ENCODE measurements at regions not wholly inside any gene's neighbourhood (a gene's known extent, or its start where the extent isn't known, plus 50 kb on each side); places are given as distances from the start of the nearest gene placed in this dataset.
"Not testable (repeated sequence)": the region's sequence is repeated elsewhere in the genome, so short reads cannot be mapped to it uniquely, and the experiment has no call there.

DNA sequence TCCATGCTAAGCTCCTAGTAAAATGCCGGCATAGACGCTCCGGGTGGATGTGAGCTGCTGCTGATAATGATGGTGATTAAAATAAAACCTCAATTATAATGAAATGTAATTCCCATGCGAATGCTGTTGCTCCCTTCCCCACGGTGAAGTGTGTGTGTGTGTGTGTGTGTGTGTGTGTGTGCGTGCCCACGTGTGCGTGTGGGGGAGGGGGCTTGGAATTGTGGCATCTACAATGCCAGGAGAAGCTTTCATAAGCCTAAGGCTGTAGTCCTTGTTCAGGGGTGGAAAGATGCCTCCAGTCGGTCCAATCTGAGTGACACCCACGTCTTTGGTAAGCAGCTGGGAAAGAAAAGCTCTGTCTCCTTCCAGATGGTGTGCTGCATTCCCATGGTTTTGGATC lies 137.9 kb downstream of the CDH26 start:
- DNase-seq (ENCODE audit: extremely low read depth, low read depth), result no peak

DNA sequence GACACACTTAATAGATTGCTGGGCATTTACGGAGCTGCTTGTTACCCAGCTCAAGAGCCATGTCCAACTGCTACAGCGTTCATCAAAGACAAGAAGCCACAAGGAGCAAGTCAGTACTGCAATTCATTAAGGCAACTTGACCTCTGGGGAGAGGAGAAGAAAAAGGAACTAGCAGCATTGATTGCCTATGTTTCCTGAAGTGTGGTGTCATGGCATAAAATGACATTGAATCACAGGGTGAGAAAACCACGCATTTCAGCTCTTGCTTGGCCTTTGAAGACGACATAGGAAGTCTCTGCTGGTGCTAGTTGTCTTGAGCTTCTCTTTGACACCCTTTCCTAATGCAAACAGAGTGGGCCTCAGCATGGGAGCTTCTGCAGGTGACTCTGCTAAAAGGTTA lies 139.1 kb downstream of the CDH26 start:
- no peak for DNase-seq (ENCODE audit: extremely low read depth, low read depth)

DNA sequence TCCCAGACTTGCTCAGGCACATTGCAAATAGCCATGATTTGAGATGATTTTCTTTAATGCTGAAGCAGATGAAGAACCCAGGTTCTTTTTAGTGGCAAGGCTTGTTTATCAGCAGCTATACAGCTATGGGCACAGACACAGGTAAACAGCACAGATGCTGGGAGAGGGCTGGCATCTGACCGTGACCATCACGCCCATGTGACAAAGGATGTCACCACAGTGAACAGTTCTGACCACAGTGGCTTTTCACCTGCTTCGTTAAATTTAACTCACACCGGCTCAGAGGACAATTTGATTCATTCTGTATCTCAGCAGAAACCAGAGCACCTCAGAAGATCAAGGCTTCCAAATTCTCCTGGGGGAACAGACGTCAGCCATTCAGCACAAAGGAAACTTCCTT lies 142.6 kb downstream of the CDH26 start:
- no peak for DNase-seq (ENCODE audit: extremely low read depth, low read depth)

DNA sequence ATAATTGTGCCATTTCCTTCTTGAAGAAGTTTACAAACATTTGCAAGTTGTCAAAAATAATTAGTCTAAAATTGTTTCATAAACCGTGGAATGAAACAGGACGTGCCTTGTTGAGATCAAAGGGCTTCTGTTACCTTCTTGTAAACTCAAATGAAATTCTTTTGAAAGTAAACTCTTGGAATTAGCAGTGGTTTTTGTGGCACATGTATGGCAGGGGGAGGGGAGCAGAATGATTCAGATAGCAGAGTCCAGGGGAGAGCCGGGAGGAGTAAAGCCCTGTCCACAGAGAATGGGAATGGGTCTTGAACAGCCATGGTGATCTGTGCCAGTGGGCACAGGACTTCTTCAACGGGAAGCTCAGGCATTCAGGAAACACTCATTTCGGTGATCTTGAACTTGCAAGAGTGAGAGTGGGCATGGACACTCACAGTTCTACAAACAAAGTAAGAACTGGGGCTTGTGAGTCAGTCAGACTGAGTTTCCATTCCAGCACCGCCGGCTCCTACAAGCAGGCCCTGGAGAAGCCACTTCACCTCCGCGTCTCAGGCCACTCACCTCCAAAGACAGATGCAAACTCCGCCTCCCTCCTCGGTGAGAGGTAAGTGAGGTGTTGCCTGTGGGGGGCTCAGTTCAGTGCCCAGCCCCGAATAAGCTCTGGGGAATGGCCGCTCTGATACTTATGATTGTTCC lies 143.1 kb downstream of the CDH26 start:
- DNase-seq (ENCODE audit: extremely low read depth, low read depth), result no peak

DNA sequence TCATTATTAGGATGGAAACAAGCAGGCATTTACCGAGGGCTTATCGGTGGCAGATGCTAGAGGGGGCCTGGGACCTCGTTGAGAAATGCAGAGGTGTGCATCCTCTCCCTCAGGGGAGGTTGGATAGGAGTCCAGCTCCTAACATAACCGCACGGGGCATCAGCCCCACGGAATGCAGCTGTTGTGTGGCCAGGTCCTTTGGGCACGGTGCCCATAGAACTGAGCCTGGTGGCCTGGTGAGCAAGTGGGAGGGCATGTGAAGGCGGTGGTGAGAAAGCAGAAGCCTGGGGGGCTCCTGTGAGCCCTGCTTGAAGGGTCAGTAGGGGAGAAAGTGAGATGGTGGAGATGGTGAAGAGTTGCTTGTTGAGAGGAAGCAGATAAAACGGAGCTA lies 143.7 kb downstream of the CDH26 start:
- DNase-seq (ENCODE audit: extremely low read depth, low read depth), result no peak

DNA sequence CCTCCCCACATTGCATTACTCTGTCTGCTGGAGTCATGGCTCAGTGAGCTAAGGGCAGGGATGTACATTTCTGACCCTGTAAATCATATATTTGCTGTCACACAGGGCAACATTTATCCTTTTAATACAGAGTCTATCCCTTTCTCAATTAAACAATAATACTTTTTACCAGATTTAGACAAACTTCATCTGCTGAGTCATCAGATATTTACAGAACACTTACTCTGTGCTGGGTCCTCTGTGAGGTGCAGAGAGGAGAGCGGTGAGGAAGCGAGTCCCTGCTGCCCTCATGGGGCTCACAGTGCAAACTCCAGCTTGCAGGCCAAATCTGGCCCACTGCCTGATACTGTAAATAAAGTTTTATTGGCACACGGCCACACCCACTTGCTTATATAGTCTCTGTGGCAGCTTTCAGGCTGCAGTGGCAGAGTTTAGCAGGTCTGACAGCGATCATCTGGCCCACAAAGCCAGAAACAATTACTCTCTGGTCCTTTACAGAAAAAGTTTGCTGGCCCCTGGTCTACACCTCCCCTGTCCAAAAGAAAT lies 144.5 kb downstream of the CDH26 start:
- no peak for DNase-seq (ENCODE audit: extremely low read depth, low read depth)

DNA sequence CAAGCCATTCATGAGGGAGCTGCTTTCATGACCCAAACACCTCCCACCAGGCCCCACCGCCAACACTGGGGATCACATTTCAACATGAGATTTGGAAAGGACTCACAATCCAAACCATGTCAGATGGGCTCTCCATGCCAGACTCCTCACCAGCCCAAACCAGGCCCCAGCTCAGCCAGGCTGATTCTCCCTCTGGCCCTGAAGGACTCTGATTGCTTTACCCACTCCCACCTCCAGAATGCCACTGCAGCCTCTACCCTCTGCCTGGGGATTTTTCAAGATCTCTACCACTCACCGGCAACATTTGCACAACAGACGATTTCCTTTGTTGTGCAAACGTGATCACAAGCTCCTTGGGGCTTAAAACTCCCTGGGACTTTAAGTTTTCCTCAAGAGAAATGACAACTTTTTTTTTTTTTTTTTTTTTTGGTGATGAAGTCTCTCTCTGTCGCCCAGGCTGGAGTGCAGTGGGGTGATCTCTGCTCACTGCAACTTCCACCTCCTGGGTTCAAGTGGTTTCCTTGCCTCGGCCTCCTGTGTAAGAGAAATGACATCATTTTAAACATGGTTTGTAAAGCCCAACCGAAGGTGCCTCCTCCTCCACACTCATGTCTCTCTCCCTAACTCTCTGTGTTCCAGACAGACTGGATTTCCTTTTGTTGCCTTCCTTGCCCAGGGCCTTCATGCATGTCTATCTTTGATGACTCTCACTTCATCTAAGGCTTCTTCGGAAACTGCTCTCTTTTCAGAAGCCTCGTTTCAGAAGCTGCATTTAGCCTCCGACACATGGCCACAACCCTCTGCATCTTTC lies 147.0 kb downstream of the CDH26 start:
- no peak for DNase-seq (ENCODE audit: extremely low read depth, low read depth)

DNA sequence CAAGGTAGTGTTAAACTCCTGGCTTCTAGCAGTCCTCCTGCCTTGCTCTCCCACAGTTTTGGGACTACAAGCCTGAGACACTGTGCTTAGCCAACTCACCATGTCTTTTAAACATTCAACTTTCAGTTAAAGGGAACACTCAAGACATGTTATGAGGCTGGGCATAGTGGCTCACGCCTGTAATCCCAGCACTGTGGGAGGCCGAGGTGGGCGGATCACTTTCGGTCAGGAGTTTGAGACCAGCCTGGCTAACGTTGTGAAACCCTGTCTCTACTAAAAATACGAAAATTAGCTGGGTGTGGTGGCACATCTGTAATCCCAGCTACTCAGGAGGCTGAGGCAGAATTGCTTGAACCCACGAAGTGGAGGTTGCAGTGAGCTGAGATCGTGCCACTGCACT lies 148.0 kb downstream of the CDH26 start:
- DNase-seq (ENCODE audit: extremely low read depth, low read depth), result not testable (repeated sequence)

DNA sequence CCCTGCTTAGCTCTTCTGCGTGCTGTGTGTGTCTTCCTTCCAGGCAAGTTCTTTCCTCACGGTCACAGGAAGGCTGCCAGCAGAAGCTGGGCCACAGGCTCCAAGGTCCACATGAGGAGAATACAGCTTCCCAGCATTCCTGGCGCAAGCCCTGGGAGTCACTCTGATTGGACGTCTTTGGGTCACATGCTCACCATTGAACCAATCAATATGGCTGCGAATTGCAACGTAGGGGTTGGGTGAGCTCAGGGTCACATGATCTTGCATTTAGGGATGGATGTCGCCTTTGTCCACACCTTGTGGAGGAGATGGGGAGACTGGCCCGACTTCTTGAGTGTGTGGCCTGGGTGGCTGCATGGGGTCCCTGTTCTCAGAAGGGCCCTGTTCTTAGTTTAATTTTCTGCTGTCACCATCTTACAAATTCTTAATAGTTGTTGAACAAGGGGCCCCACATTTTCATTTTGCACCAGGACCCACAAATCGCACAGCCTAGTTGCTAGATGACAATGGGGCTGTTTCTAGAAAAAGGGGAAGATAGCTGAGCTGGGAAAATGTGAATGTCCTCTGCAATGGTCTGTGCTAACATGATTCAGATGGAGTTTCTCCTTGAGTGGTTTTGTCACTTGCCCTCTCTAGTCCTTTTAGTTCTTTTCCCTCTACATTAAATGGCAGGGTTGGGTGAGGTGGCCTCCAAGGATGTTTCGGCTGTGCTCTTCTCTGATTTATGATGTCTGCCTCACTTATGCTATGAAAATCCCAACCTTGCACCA lies 149.6 kb downstream of the CDH26 start:
- no peak for DNase-seq (ENCODE audit: extremely low read depth, low read depth)

DNA sequence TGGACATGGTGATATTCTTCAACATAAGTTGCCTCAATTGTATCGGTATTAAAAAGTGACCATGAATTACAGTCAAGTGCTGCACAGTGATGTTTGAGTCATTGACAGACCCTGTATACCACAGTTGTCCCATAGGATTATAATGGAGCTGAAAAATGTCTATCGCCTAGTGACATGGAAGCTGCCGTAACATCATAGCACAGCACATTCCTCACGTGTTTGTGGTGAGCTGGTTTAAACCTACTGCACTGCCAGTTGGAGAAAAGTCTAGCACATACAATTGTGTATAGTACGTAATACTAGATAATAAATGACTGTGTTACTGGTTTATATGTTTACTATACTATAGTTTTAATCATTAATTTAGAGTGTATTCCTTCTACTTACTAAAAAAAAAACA lies 150.2 kb downstream of the CDH26 start:
- no peak for DNase-seq (ENCODE audit: extremely low read depth, low read depth)

DNA sequence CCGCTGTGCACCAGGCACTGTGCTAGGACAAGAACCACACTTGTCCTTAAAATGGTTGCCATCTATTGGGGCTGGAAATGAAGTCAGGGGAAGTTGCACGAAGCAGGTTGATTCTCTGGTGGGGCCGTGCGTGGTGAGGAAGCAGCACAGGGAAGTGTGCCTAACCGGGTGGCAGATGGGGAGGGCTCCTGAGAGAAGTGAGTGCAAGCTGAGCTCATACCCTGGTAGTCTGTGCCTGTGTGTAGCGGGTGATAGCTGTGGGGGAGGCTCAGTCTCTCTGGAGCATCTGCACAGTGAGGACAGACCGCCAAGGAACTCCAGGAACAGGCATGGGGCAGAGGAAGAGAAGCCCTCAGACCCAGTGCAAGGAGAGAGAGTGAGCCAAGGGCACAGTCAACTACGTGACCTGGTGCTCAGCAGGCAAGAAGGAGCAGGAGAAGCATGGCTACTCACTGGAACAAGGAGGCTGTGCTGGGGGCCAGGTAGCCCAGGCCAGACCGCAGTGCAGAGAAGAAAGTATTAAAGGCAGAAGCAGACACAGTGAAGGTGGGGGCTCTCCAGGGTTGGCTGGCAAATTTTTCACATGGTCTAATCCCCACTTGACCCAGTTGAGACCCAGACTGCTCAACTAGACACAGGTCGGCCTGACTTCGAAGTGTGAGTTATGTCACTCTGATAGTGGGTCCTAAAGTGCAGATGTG lies 155.0 kb downstream of the CDH26 start:
- DNase-seq (ENCODE audit: extremely low read depth, low read depth), result no peak

DNA sequence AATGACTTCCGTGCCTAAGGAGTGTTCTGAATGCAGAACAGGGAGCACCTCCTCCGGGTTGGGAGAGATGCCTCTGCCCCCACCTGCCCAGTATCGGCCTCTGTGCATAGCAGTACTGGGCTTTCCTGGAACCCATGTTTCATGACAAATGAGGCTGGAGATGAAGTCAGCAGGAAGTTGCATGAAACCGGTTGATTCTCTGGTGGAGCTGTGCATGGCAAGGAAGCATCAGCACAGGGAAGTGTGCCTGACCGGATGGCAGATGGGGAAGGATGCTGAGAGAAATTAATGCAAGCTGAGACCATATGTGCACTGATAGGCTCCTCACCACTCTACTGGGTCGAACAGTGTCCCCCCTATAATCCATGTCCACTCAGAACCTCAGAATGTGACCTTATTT lies 155.5 kb downstream of the CDH26 start:
- DNase-seq (ENCODE audit: extremely low read depth, low read depth), result no peak

DNA sequence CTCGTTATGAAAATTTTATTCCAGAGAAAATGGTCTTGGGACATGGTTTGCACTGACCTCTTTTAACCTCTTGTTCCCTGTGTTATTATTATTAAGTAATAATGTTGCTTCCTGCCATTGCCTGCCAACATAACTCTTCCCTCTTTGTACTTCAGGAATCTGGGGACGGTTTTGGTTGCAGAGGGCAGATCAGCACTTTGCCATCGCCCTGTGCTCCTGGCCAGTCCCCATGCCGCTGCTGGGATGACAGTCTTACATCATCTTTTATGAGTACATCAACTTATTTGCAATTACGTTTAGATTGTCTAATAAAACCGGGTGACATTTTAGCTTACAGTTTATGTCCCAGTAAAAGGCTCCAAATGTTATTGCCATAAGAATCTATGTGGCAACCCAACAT lies 157.2 kb downstream of the CDH26 start:
- no peak for DNase-seq (ENCODE audit: extremely low read depth, low read depth)

DNA sequence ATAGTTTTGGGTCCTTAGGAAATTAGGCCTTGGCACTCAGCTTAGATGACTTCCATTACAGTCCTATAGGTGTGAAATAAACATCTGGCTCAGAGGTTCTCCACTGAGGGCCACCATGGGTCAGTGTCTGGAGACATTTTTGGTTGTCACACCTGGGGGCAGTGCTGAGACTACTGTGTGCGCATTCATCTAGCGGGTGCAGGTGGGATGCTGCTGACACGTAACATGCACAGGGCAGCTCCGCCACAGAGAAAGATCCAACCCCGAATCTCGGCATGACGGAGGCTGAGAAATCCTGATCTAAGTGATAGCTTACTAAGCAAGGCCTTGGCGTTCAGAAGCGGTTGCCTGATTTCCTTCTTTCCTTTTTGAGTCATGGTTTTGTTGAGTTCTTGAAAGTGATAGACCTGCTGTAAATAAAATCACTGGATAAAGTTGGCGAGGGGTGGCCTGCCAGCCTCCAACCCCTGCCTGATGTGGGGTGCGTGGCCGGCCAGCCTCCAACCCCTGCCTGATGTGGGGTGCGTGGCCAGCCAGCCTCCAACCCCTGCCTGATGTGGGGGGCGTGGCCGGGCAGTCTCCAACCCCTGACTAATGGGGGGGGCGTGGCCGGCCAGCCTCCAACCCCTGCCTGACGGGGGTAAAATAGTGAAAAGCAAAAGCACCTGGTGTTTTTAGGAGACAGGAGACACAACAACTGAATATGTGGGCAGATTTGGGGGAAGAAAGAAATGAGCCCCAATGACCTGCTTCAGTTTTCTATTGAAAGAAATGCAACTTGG lies 158.1 kb downstream of the CDH26 start:
- DNase-seq (ENCODE audit: extremely low read depth, low read depth), result no peak

DNA sequence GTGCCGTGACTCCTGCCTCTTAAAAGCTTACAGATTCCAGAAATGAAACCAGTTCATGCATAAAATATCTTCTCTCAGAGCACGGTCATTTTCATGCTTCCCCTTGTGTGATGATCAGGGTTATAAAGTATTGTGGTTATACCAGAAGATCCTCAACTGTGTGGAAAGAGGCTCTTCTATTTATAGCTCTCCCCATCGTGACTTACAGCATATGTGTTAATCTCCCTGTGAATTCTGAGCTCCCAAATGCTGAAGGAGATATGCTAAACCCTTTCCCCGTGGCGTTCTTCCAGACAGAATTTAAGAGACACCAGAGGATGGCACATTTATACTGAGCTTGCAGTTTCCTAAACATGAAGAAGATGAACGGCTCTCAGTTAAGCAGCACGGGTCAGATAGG lies 158.8 kb downstream of the CDH26 start:
- no peak for DNase-seq (ENCODE audit: extremely low read depth, low read depth)

DNA sequence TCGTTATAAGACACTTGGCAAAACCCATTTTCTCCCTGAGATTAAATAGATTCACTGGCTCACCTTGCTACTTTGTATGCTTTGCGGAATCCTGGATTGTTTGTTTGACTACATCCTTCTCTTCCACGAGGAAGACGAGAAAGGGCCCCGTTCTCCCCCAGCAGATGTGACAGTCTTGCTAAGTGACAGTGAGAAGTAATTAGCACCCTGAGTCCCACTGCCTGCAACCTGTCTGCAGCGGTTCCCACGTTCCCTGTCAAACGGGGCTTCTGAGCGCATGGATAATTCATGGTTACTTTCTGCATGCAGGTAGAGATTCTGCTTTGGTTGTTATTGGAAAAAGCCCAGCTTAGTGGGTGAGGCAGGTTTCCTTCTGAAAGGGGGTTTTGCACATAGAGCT lies 163.7 kb downstream of the CDH26 start:
- no peak for DNase-seq (ENCODE audit: extremely low read depth, low read depth)

DNA sequence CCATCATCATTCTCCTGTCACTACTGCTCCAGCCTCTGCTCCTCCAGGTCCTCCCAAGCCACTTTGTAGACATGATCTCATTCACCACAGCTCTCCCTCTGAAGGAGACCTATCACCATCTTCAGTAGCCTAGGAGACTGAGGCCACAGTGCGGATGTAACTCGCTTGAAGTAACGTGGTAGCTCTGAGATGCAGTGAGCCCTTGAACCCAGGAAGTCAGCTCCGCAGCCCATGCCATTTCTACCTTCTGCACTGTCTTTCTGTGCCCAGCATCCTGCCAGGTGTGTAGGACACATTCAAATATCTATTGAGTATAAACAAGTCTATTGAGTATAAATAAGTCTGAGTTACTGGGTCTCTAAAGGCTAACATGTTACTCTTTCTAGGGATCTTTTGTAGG lies 164.4 kb downstream of the CDH26 start:
- no peak for DNase-seq (ENCODE audit: extremely low read depth, low read depth)

DNA sequence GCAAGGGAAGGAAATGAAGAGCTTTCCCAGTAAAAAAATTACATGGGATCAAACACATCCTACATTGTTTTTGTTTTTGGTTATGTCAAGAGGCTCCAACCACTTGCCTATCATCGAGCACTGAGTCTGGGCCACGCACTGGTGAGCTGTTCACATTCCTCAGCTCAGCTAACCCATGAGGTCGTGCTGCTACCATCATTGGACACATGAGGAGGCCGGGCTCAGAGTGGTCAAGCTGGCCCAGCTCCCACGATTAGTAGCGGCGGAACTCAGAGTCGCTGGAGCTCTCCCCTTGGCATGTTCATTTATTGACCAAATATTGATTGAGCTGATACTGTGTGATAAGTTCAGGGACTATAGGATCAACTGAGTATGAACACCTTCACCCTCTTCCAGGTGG lies 164.9 kb downstream of the CDH26 start:
- no peak for DNase-seq (ENCODE audit: extremely low read depth, low read depth)

DNA sequence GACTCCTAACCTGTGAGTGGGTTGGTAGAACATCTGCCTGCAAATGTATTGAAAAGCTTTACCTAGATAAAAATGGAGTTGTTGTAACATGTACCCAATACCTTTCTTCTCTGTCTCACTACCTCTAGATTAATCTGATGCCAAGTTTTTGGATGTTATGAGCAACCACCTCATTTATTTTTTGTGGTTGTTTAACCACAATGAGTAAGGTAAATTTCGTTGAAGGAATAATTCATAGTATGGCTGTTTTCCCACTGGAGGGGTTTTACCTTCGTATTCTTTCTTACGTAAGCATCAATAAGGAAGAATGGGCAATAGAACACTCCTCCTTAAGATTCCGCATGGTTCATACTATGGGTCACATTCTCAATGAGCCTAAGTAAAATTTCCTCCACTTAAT lies 165.4 kb downstream of the CDH26 start:
- DNase-seq (ENCODE audit: extremely low read depth, low read depth), result no peak

DNA sequence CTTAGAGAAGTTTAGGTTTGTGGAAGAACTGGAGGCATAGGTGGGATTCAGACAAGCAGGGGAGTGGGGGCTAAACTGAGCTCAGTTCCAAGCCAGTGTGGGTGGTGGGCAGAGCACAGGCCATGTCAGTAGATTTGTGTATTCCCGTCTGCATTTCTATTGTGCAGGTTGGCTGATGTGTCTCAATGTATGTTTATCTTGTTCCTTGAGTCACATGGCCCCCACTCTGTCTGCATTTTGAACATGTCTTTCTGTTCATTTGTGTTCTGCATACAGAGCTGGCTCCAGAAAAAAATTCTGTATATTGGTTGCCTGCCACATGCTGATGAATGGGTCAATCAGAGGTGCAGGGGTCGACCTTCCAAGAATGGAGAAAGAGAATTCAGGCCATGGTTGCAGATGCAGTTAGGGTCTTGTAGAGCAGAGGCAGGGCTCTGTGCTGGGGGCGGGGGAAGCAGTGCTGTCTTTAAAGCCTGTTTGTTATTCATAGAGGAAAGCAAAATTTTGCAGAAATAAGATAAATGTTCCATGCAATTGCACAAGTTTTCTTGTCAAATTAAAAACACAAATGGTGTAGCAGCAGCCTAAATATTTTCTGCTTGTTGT lies 166.7 kb downstream of the CDH26 start:
- no peak for DNase-seq (ENCODE audit: extremely low read depth, low read depth)

Measured in NCI-H460 (cell line).